Osteoblast (primary cell): ENCODE measurements at regions not wholly inside any gene's neighbourhood (a gene's known extent, or its start where the extent isn't known, plus 50 kb on each side); places are given as distances from the start of the nearest gene placed in this dataset.

Experiments used
- DNase-seq: peaks from one replicate; pipeline ENCODE4 v3.0.0; 2011; ENCODE audit warnings: low spot score, mixed read lengths; ENCODE audit not compliant: insufficient read length; ENCODE audit errors: missing footprints
- H2AFZ ChIP-seq: 2 replicates; pipeline ENCODE4 v1.6.0; 2011; ENCODE audit warnings: mild to moderate bottlenecking, low read length
- H3K27ac ChIP-seq: 2 replicates; pipeline ENCODE4 v1.5.1; 2011; ENCODE audit warnings: mild to moderate bottlenecking, low read depth, low read length, moderate library complexity
- H3K27me3 ChIP-seq: 2 replicates; pipeline ENCODE4 v1.6.0; 2012; ENCODE audit warnings: mild to moderate bottlenecking, control low read depth, inconsistent platforms, low read length, moderate library complexity; ENCODE audit not compliant: insufficient read depth
- H3K36me3 ChIP-seq: 2 replicates; pipeline ENCODE4 v1.5.1; 2011; ENCODE audit warnings: mild to moderate bottlenecking, low read length, control low read depth, moderate library complexity; ENCODE audit not compliant: insufficient read depth
- H3K4me1 ChIP-seq: 2 replicates; pipeline ENCODE4 v1.5.1; 2011; ENCODE audit warnings: mild to moderate bottlenecking, low read length, control low read depth, moderate library complexity; ENCODE audit not compliant: insufficient read depth
- H3K4me2 ChIP-seq: 2 replicates; pipeline ENCODE4 v1.6.0; 2011; ENCODE audit warnings: mild to moderate bottlenecking, low read length; ENCODE audit not compliant: insufficient read depth
- H3K4me3 ChIP-seq: fragments of 200-600 bp; sonication (generic); 3 replicates; pipeline ENCODE4 v1.5.1; 2012; ENCODE audit warnings: mild to moderate bottlenecking, low read length, inconsistent platforms; ENCODE audit not compliant: insufficient read depth
- H3K79me2 ChIP-seq: 2 replicates; pipeline ENCODE4 v1.6.0; 2012; ENCODE audit warnings: mild to moderate bottlenecking, low read length, control low read depth, inconsistent platforms; ENCODE audit not compliant: insufficient read depth
- H3K9me3 ChIP-seq: 2 replicates; pipeline ENCODE4 v1.5.1; 2011; ENCODE audit warnings: low read depth, low read length, control low read depth
- H4K20me1 ChIP-seq: 2 replicates; pipeline ENCODE4 v1.6.0; 2012; ENCODE audit warnings: mild to moderate bottlenecking, low read length, control low read depth; ENCODE audit not compliant: insufficient read depth
- CTCF ChIP-seq: IDR thresholded peaks from 2 replicates; pipeline ENCODE4 v1.5.1; 2011; ENCODE audit warnings: mild to moderate bottlenecking, low read depth, low read length, moderate library complexity; ENCODE audit errors: extremely low read depth

GRCh38 chr11:122521626-122522025 is 133.9 kb upstream of the UBASH3B start:
- no peaks in the 10 kb centered on the region for H3K9me3 ChIP-seq
- no peak for TF ChIP-seq CTCF
- no peaks in the 10 kb centered on the region for H4K20me1 ChIP-seq
- no peaks in the 10 kb centered on the region for H3K79me2 ChIP-seq
- no peaks in the 10 kb centered on the region for H3K36me3 ChIP-seq
- no peak for DNase-seq
- H2AFZ ChIP-seq = no peak overlapping the region
- no peak overlapping the region for H3K27ac ChIP-seq
- H3K4me3 ChIP-seq = no peak overlapping the region
- peaks cover 58% of the 10 kb centered on the region for H3K27me3 ChIP-seq
- no peak overlapping the region for H3K4me2 ChIP-seq
- no peaks in the 10 kb centered on the region for H3K4me1 ChIP-seq

- Histone ChIP-seq H3K36me3 (no peaks in the 10 kb centered on the region), H2AFZ (no peak overlapping the region), H3K9me3 (no peaks in the 10 kb centered on the region), H3K27me3 (peaks cover 65% of the 10 kb centered on the region), H3K4me2 (no peak overlapping the region), H3K4me1 (no peaks in the 10 kb centered on the region), H3K27ac (no peak overlapping the region), H3K79me2 (no peaks in the 10 kb centered on the region), H4K20me1 (no peaks in the 10 kb centered on the region), H3K4me3 (no peak overlapping the region)
- TF ChIP-seq CTCF = no peak
- no peak for DNase-seq
Measured at GRCh38 chr11:122517403-122518379, 137.8 kb upstream of the UBASH3B start.

GRCh38 chr11:122516686-122517085 is 138.8 kb upstream of the UBASH3B start:
- Histone ChIP-seq H3K27ac (no peak overlapping the region), H3K27me3 (peaks cover 61% of the 10 kb centered on the region)

More at GRCh38 chr11:122516686-122517085, 138.8 kb upstream of the UBASH3B start:
- TF ChIP-seq CTCF = no peak
- Histone ChIP-seq H3K4me1 (no peaks in the 10 kb centered on the region), H3K36me3 (no peaks in the 10 kb centered on the region), H2AFZ (no peak overlapping the region), H3K9me3 (no peaks in the 10 kb centered on the region), H3K4me3 (no peak overlapping the region), H3K4me2 (no peak overlapping the region), H3K79me2 (no peaks in the 10 kb centered on the region), H4K20me1 (no peaks in the 10 kb centered on the region)
- DNase-seq = no peak
